Heart left ventricle (tissue), 16 donors: ENCODE measurements at regions not wholly inside any gene's neighbourhood (a gene's known extent, or its start where the extent isn't known, plus 50 kb on each side); places are given as distances from the start of the nearest gene placed in this dataset.

Experiments used
- ATAC-seq, 4 donors: fragments of 200-7000 bp; cut with Tn5 transposase; one replicate each; pipeline ENCODE4 v1.9.1; 2020 to 2022; ENCODE audit warnings: moderate library complexity in 4 of 4, mild to moderate bottlenecking in 3 of 4, moderate number of reproducible peaks in 1 of 4
- DNase-seq, 5 donors: peaks; one replicate each; pipeline ENCODE4 v3.0.0-alpha.2; 2020
- H3K27ac ChIP-seq, 12 donors: fragments of 200-600 bp; sonication (generic) in 4 of 12; one replicate each; pipeline versions ENCODE4 v1.5.0 to v1.8.0; 2016 to 2022; ENCODE audit warnings: mild to moderate bottlenecking in 2 of 12
- H3K27me3 ChIP-seq, 9 donors: fragments of 200-600 bp; sonication (generic) in 2 of 9; one replicate each; pipeline versions ENCODE4 v1.5.1 to v1.8.0; 2016 to 2022; ENCODE audit warnings: mild to moderate bottlenecking in 3 of 9
- H3K36me3 ChIP-seq, 9 donors: fragments of 200-600 bp; sonication (generic) in 2 of 9; one replicate each; pipeline versions ENCODE4 v1.5.0 to v1.8.0; 2018 to 2022; ENCODE audit warnings: mild to moderate bottlenecking in 2 of 9
- H3K4me1 ChIP-seq, 12 donors: fragments of 200-600 bp; sonication (generic) in 4 of 12; one replicate each; pipeline versions ENCODE4 v1.5.0 to v1.8.0; 2016 to 2022; ENCODE audit warnings: mild to moderate bottlenecking in 3 of 12
- H3K4me3 ChIP-seq, 12 donors: fragments of 200-600 bp; sonication (generic) in 4 of 12; one replicate each; pipeline versions ENCODE4 v1.5.0 to v1.8.0; 2017 to 2022; ENCODE audit warnings: mild to moderate bottlenecking in 9 of 12, moderate library complexity in 4 of 12
- H3K9me3 ChIP-seq, 12 donors: fragments of 200-600 bp; sonication (generic) in 4 of 12; one replicate each; pipeline versions ENCODE4 v1.5.0 to v1.8.0; 2016 to 2022; ENCODE audit warnings: mild to moderate bottlenecking in 1 of 12
- POLR2A ChIP-seq, 2 donors: fragments of 450-650 bp; IDR thresholded peaks; one replicate each; pipeline ENCODE4 v1.6.1; 2017; ENCODE audit warnings: antibody characterized with exemption in 2 of 2, mild to moderate bottlenecking in 2 of 2, moderate library complexity in 2 of 2
- WGBS, 4 donors: extraction: QIAGEN DNeasy Blood & Tissue Kit in 2 of 4; methylation state at CpG; one replicate each; pipeline versions ENCODE4 v1.1.5 to v1.1.7; 2013 to 2018; 5-methylcytosine and 5-hydroxymethylcytosine counted together
- intact Hi-C, 10 donors: fragments of 100-400 bp; cut with DNase I; formaldehyde crosslinking; loops; one replicate each; pipeline versions ENCODE4 v1.11.1 to v1.14.2; 2022
- TF ChIP-seq, protein P1 (sequence below), 12 donors: fragments of 200-600 bp; sonication (generic) in 4 of 12; IDR thresholded peaks; one replicate each; pipeline versions ENCODE4 v1.5.0 to v1.8.0; 2018 to 2022; ENCODE audit warnings: antibody characterized with exemption in 12 of 12, mild to moderate bottlenecking in 5 of 12
- donor health status: ischemic (EF 13 %, LVEDD 7.1; RV severe dilation, severe dysfunction).
- donor health status: healthy with polysubstance abuse.
- donor health status: DM: no; HTN: yes; CAD: no.
- donor health status: DM: no; HTN: no; CAD: no.
- donor health status: ischemic (EF 25% LVEDD 6.9; RV normal size, moderate dysfunction).
- donor health status: ischemic (EF 25% LVEDD 5.7; RV mildly dilated, moderate dysfunction).
- donor health status: healthy.
- donor health status: DM: yes; HTN: yes; CAD: no.
- donor health status: ischemic (EF 35%, LVEDD 5.7; RV mildly dilated, moderate dysfunction).
- donor health status: nonischemic (EF 11% LVEDD 7.7; RV severe dilation, severe dysfunction).
- donor health status: DM: yes; HTN: yes; CAD: no.
- donor health status: PGD.
- donor health status: ischemic (EF 29% LVEDD 5.4; RV normal size, mild dysfunction).
- donor health status: nonischemic (EF 23%, LVEDD 6.1; RV moderate dilation, normal function).

- no peak for ATAC-seq
- intact Hi-C loops = no loop called here
These were observed 58.7 kb upstream of the TMTC4 start for GRCh38 chr13:100733261-100733660.

GRCh38 chr13:100728201-100728600 is 53.6 kb upstream of the TMTC4 start:
- Histone ChIP-seq H3K4me3 (no peak overlapping the region), H3K27me3 (peaks cover 0 to 2% (median 0%) of the 10 kb centered on the region in 9 donors), H3K36me3 (no peaks in the 10 kb centered on the region), H3K27ac (no peak overlapping the region), H3K9me3 (peaks cover 0 to 12% (median 3%) of the 10 kb centered on the region in 12 donors), H3K4me1 (no peaks in the 10 kb centered on the region)
- no peak for DNase-seq
- no peak for ATAC-seq
- WGBS, 4 donors = 74 to 87% (median 80%) methylated on average over 5 of the region's 5 CpGs
- no peak for TF ChIP-seq POLR2A (IDR thresholded peaks at IDR 0.05)
- TF ChIP-seq, protein P1, sequence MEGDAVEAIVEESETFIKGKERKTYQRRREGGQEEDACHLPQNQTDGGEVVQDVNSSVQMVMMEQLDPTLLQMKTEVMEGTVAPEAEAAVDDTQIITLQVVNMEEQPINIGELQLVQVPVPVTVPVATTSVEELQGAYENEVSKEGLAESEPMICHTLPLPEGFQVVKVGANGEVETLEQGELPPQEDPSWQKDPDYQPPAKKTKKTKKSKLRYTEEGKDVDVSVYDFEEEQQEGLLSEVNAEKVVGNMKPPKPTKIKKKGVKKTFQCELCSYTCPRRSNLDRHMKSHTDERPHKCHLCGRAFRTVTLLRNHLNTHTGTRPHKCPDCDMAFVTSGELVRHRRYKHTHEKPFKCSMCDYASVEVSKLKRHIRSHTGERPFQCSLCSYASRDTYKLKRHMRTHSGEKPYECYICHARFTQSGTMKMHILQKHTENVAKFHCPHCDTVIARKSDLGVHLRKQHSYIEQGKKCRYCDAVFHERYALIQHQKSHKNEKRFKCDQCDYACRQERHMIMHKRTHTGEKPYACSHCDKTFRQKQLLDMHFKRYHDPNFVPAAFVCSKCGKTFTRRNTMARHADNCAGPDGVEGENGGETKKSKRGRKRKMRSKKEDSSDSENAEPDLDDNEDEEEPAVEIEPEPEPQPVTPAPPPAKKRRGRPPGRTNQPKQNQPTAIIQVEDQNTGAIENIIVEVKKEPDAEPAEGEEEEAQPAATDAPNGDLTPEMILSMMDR (IDR thresholded peaks at IDR 0.05) = no peak
- intact Hi-C loops = loop anchor here in 4 of 10 donors (10.0 kb wide), 1 partner anchor 377 kb away; no protein-coding TSS in a partner anchor

More at GRCh38 chr13:100733261-100733660, 58.7 kb upstream of the TMTC4 start:
- WGBS, 4 donors = 87 to 94% (median 92%) methylated on average over 3 of the region's 3 CpGs
- peaks cover 0 to 10% (median 0%) of the 10 kb centered on the region in 9 donors for H3K27me3 ChIP-seq
- H3K4me3 ChIP-seq = no peak overlapping the region
- TF ChIP-seq, protein P1 (IDR thresholded peaks at IDR 0.05) = no peak
- TF ChIP-seq POLR2A (IDR thresholded peaks at IDR 0.05) = no peak
- no peak overlapping the region for H3K27ac ChIP-seq
- H3K9me3 ChIP-seq = peaks cover 0 to 6% (median under 1%) of the 10 kb centered on the region in 12 donors
- H3K36me3 ChIP-seq = no peaks in the 10 kb centered on the region
- H3K4me1 ChIP-seq = no peaks in the 10 kb centered on the region
- DNase-seq = no peak

- Histone ChIP-seq H3K36me3 (no peaks in the 10 kb centered on the region), H3K27me3 (peaks cover 0 to 5% (median 0%) of the 10 kb centered on the region in 9 donors), H3K27ac (no peak overlapping the region), H3K4me3 (no peak overlapping the region), H3K4me1 (no peaks in the 10 kb centered on the region), H3K9me3 (peaks cover 0 to 12% (median 3%) of the 10 kb centered on the region in 12 donors)
- intact Hi-C loops = loop anchor here in 4 of 10 donors (10.0 kb wide), 1 partner anchor 379 kb away; no protein-coding TSS in a partner anchor
- no peak for TF ChIP-seq POLR2A (IDR thresholded peaks at IDR 0.05)
- TF ChIP-seq, protein P1 (IDR thresholded peaks at IDR 0.05) = no peak
- WGBS, 4 donors = 53 to 60% (median 54%) methylated on average over 6 of the region's 6 CpGs
- no peak for DNase-seq
- no peak for ATAC-seq
These were observed 50.9 kb upstream of the TMTC4 start for GRCh38 chr13:100725472-100725871.

- Histone ChIP-seq H3K9me3 (peaks cover 0 to 12% (median 3%) of the 10 kb centered on the region in 12 donors), H3K27me3 (peaks cover 0 to 5% (median 0%) of the 10 kb centered on the region in 9 donors), H3K4me1 (no peaks in the 10 kb centered on the region), H3K36me3 (no peaks in the 10 kb centered on the region), H3K27ac (no peak overlapping the region), H3K4me3 (no peak overlapping the region)
- ATAC-seq = no peak
- no peak for DNase-seq
- intact Hi-C loops = loop anchor here in 4 of 10 donors (5.0 to 10.0 kb wide), 2 partner anchors 380 to 403 kb away; no protein-coding TSS in a partner anchor
- WGBS, 4 donors = 83 to 93% (median 91%) methylated on average over 4 of the region's 4 CpGs
- TF ChIP-seq, protein P1 (IDR thresholded peaks at IDR 0.05) = no peak
- TF ChIP-seq POLR2A (IDR thresholded peaks at IDR 0.05) = no peak
These were observed 50.0 kb upstream of the TMTC4 start for GRCh38 chr13:100724568-100724967.
